ACC112 (cell line): ENCODE measurements at regions not wholly inside any gene's neighbourhood (a gene's known extent, or its start where the extent isn't known, plus 50 kb on each side); places are given as distances from the start of the nearest gene placed in this dataset.

Source experiments
- H2AFZ ChIP-seq: fragments of 200-600 bp; sonication (generic); one replicate; pipeline ENCODE4 v1.6.0; 2017; ENCODE audit warnings: antibody characterized with exemption, low read length; ENCODE audit not compliant: unreplicated experiment
- H3K27ac ChIP-seq: fragments of 200-600 bp; sonication (generic); 2 replicates; pipeline ENCODE4 v1.5.1; 2014; ENCODE audit warnings: low read depth, mild to moderate bottlenecking, antibody characterized with exemption, low read length, moderate library complexity
- H3K27me3 ChIP-seq: fragments of 200-600 bp; sonication (generic); 2 replicates; pipeline ENCODE4 v1.6.1; 2014; ENCODE audit warnings: mild to moderate bottlenecking, antibody characterized with exemption, low read length, moderate library complexity, mixed read lengths; ENCODE audit not compliant: insufficient read depth
- H3K36me3 ChIP-seq: fragments of 200-600 bp; sonication (generic); 2 replicates; pipeline ENCODE4 v1.6.1; 2016; ENCODE audit warnings: mild to moderate bottlenecking, antibody characterized with exemption, low read length, moderate library complexity, mixed read lengths; ENCODE audit not compliant: insufficient read depth
- H3K4me1 ChIP-seq: fragments of 200-600 bp; sonication (generic); one replicate; pipeline ENCODE4 v1.6.1; 2016; ENCODE audit warnings: low read length, mixed read lengths; ENCODE audit not compliant: insufficient read depth, unreplicated experiment, control insufficient read depth
- H3K4me3 ChIP-seq: fragments of 200-600 bp; sonication (generic); 2 replicates; pipeline ENCODE4 v1.5.1; 2014; ENCODE audit warnings: mild to moderate bottlenecking, low read depth, low read length
- H3K79me2 ChIP-seq: fragments of 200-600 bp; sonication (generic); one replicate; pipeline ENCODE4 v1.6.0; 2016; ENCODE audit warnings: low read length; ENCODE audit not compliant: control insufficient read depth, unreplicated experiment, insufficient read depth

GRCh38 chr7:67813621-67814292 lies 817.1 kb downstream of the TYW1 start:
- Histone ChIP-seq H3K27me3 (no peaks in the 10 kb centered on the region), H3K4me1 (no peaks in the 10 kb centered on the region), H3K79me2 (no peaks in the 10 kb centered on the region), H3K27ac (no peak overlapping the region), H3K4me3 (no peak overlapping the region), H3K36me3 (no peaks in the 10 kb centered on the region), H2AFZ (no peak overlapping the region)

GRCh38 chr7:67817481-67817880 lies 820.8 kb downstream of the TYW1 start:
- Histone ChIP-seq H3K27ac (no peak overlapping the region), H3K36me3 (no peaks in the 10 kb centered on the region), H3K4me1 (no peaks in the 10 kb centered on the region), H3K27me3 (no peaks in the 10 kb centered on the region), H3K4me3 (no peak overlapping the region), H2AFZ (no peak overlapping the region), H3K79me2 (no peaks in the 10 kb centered on the region)

- Histone ChIP-seq H3K27me3 (no peaks in the 10 kb centered on the region), H3K27ac (no peak overlapping the region), H3K4me1 (no peaks in the 10 kb centered on the region), H3K36me3 (no peaks in the 10 kb centered on the region), H2AFZ (no peak overlapping the region), H3K79me2 (no peaks in the 10 kb centered on the region), H3K4me3 (no peak overlapping the region)
Measured at GRCh38 chr7:67821116-67821515, 824.5 kb downstream of the TYW1 start.

DNA sequence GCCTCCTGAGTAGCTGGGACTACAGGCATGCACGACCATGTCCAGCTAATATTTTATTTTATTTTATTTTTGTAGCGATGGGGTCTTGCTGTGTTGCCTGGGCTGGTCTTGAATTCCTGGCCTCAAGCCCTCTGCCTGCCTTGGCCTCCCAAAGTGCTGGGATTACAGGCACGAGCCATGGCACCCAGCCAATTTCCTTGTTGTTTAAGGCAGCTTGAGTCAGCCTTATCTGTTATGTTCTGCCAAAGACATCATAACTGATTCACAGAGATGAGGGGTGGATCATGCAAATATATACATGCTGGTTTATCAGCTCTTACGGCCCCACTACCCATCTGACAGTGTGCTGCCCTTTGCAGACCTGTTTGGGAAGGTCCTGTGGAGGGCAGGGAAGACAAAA lies 826.7 kb downstream of the TYW1 start:
- Histone ChIP-seq H3K4me1 (no peaks in the 10 kb centered on the region), H3K27ac (no peak overlapping the region), H3K27me3 (no peaks in the 10 kb centered on the region), H2AFZ (no peak overlapping the region), H3K36me3 (no peaks in the 10 kb centered on the region), H3K79me2 (no peaks in the 10 kb centered on the region), H3K4me3 (no peak overlapping the region)

DNA sequence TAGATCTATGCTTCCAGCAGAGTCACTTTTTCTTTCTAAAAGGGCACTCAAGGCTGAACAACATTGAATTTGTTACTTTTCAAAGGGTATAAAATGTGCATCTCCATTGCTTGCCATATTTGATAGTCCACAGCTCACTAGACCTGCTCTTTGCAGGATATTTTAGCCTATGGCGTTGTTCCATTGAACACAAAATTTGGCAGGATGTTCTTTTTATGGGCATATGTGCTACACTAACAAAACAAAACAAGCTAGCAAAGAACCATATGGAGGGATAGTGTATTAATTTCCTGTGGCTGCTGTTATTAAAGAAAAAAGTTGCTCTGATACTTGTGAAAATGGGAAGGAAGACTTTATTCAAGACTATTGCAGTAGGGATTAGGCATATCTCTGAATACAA lies 828.7 kb downstream of the TYW1 start:
- no peak overlapping the region for H3K27ac ChIP-seq
- no peaks in the 10 kb centered on the region for H3K79me2 ChIP-seq
- no peaks in the 10 kb centered on the region for H3K36me3 ChIP-seq
- H3K4me1 ChIP-seq: no peaks in the 10 kb centered on the region
- H2AFZ ChIP-seq: no peak overlapping the region
- no peak overlapping the region for H3K4me3 ChIP-seq
- no peaks in the 10 kb centered on the region for H3K27me3 ChIP-seq

DNA sequence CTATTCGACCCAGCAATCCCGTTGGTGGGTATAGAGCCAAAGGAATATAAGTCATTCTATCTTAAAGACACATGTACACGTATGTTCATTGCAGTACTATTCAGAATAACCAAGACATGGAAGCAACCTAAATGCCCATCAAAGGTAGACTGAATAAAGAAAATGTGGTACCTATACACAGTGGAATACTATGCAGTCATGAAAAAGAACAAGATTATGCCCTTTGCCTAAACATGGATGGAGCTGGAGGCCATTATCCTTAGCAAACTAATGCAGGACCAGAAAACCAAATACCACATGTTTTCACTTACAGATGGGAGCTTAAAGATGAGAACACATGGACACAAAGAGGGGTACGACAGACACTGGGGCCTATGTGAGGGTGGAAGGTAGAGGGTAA lies 845.3 kb downstream of the TYW1 start:
- Histone ChIP-seq H3K4me1 (no peaks in the 10 kb centered on the region), H2AFZ (no peak overlapping the region), H3K4me3 (no peak overlapping the region), H3K27me3 (no peaks in the 10 kb centered on the region), H3K27ac (no peak overlapping the region), H3K36me3 (no peaks in the 10 kb centered on the region), H3K79me2 (no peaks in the 10 kb centered on the region)

DNA sequence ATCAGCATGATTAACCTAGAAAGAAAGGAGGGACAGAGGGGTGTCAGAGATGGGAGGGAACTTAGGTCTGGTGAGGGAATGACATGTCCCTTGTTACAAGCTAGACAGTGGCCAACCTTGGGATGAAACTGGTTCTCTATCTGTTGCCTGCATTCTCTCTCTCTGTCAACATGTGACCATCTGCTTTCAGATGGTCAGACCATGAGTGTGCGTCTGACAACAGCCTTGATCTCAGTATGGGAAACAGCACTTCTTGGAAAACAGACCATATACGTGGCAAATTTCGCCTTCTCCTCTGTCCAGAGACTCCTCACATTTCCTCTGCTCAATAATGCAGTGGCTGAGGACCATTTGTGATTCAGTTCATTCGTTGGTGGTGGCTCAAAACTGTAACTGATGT lies 845.9 kb downstream of the TYW1 start:
- Histone ChIP-seq H3K36me3 (no peaks in the 10 kb centered on the region), H3K27ac (no peak overlapping the region), H3K4me1 (no peaks in the 10 kb centered on the region), H3K27me3 (no peaks in the 10 kb centered on the region), H3K4me3 (no peak overlapping the region), H3K79me2 (no peaks in the 10 kb centered on the region), H2AFZ (no peak overlapping the region)

DNA sequence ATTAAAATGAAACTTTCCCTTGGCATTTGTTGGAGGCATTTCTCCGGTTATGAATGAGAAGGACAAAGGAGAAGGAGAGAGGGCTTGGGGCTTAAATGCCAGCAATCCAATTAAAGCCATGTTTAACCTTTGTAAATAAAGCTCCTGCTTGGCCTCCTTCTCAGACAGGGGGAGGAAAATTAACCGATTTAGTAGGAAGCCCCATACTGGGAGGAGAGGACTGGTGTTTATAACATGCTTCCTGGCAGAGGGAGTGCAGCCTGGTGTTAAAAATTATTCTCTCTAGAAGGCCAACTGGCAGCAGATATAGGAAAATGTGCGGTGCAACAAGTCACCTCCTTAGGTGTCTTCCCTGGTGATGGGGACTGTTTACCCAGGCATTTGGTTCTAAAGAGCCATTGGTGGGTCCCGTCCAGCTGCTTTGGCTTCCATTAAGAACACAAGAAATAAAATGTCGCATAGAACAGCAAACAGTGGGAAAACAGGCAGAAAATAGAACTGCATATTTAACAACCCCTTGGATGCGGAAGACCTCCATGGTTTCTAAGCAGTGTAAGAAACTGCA lies 846.5 kb downstream of the TYW1 start:
- Histone ChIP-seq H3K4me3 (no peak overlapping the region), H3K36me3 (no peaks in the 10 kb centered on the region), H3K27me3 (no peaks in the 10 kb centered on the region), H2AFZ (no peak overlapping the region), H3K27ac (no peak overlapping the region), H3K79me2 (no peaks in the 10 kb centered on the region), H3K4me1 (no peaks in the 10 kb centered on the region)

- no peak overlapping the region for H2AFZ ChIP-seq
- no peak overlapping the region for H3K4me3 ChIP-seq
- H3K4me1 ChIP-seq: no peaks in the 10 kb centered on the region
- no peaks in the 10 kb centered on the region for H3K27me3 ChIP-seq
- no peaks in the 10 kb centered on the region for H3K36me3 ChIP-seq
- H3K27ac ChIP-seq: no peak overlapping the region
- no peaks in the 10 kb centered on the region for H3K79me2 ChIP-seq
Measured at GRCh38 chr7:67843615-67844014, 847.0 kb downstream of the TYW1 start.

GRCh38 chr7:67847092-67847787 lies 850.6 kb downstream of the TYW1 start:
- Histone ChIP-seq H3K4me1 (no peaks in the 10 kb centered on the region), H3K4me3 (no peak overlapping the region), H3K79me2 (no peaks in the 10 kb centered on the region), H3K36me3 (no peaks in the 10 kb centered on the region), H2AFZ (no peak overlapping the region), H3K27me3 (no peaks in the 10 kb centered on the region), H3K27ac (no peak overlapping the region)
